ENCODE measurements at regions not wholly inside any gene's neighbourhood (a gene's known extent, or its start where the extent isn't known, plus 50 kb on each side); places are given as distances from the start of the nearest gene placed in this dataset.
"Not testable (repeated sequence)": the region's sequence is repeated elsewhere in the genome, so short reads cannot be mapped to it uniquely, and the experiment has no call there.

DNA sequence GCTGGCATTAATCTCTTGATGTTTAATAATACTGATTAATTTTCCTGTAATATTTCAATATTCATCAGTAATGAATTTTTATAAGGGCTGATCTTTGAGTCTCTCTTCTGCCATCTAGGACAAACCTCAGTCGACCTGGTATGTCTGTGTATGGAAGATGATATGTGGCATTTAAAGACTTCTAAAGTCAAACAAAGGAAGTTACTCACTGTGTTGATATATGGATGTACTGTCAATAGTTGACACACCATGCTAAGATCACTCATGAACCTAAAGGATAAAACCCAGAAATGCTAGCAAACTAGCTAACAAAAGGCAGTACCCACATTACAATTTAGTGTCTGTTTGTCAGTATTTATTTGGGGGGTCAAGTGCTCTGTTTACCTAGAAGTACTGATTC is 380.7 kb upstream of the GOT2 start:
- DNase-seq (ENCODE audit: low read depth), result no peak
- in situ Hi-C loops (cut with HindIII; ENCODE audit: low sequenced_read_pairs), result no loop called here
- no peak for TF ChIP-seq CTCF (IDR thresholded peaks at IDR 0.05; ENCODE audit: low read depth, low read length, missing control alignments)
- no peak overlapping the region for H3K4me3 ChIP-seq (ENCODE audit: low read depth, low read length)

DNA sequence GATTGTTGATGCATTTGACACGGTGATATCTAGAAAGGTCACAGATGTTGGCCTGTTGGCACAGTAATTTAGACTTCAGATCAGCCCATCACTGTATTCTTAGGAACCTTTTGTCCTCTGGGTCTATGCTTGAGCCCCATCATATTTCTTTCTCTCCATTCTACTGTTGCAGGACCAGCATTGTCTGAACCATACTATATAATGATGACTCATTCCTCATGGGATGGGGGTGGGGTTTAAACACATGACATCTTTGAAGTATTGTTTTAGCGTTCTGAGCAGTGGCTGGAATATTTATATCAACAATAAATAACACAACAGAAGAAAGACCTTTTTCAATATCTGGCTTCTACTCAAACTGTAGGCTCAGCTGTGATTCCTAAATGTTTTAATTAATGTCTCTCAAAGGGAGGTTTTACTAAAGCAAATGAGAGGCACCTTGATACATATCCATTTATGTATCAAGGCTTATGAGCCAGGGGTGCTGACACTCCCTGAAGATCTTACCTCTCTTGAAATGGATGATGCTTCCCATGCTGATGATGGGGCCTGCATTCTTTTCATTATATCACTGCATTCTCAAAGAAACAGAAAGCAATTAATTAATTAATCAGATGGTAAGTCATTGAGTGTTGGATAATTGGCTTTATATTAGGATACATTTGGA is 379.0 kb upstream of the GOT2 start:
- in situ Hi-C loops (cut with HindIII; ENCODE audit: low sequenced_read_pairs), result no loop called here
- H3K4me3 ChIP-seq (ENCODE audit: low read depth, low read length), result no peak overlapping the region

GRCh38 chr16:59111280-59111679 is 377.2 kb upstream of the GOT2 start:
- no peak for TF ChIP-seq CTCF (IDR thresholded peaks at IDR 0.05; ENCODE audit: low read depth, low read length, missing control alignments)
- no peak overlapping the region for H3K4me3 ChIP-seq (ENCODE audit: low read depth, low read length)
- in situ Hi-C loops (cut with HindIII; ENCODE audit: low sequenced_read_pairs), result no loop called here
- DNase-seq (ENCODE audit: low read depth), result no peak

More for the DNA sequence above, 379.0 kb upstream of the GOT2 start:
- TF ChIP-seq CTCF (IDR thresholded peaks at IDR 0.05; ENCODE audit: low read depth, low read length, missing control alignments), result no peak
- DNase-seq (ENCODE audit: low read depth), result no peak

DNA sequence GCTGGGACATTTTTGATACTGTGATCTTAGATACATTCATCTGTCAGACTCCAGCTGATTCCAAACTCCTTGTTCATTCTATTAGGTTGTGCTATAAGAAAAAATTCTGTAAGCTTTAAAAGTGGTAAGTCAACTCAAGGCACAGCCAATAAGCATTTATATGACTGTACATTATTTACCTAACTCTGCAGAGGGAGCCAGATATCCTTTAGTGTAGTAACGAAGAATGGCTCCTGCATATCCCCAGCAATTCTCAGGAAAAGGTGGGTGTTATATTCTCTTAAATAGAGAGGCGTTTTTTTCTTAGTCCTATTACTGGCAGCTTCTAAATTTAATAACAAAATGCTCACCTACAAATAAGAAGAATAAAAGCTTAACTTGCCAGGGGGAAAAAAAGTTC is 374.3 kb upstream of the GOT2 start:
- in situ Hi-C loops (cut with HindIII; ENCODE audit: low sequenced_read_pairs), result no loop called here
- no peak overlapping the region for H3K4me3 ChIP-seq (ENCODE audit: low read depth, low read length)
- no peak for DNase-seq (ENCODE audit: low read depth)
- TF ChIP-seq CTCF (IDR thresholded peaks at IDR 0.05; ENCODE audit: low read depth, low read length, missing control alignments), result no peak

GRCh38 chr16:59096682-59097081 is 362.6 kb upstream of the GOT2 start:
- DNase-seq (ENCODE audit: low read depth); H3K4me3 ChIP-seq (ENCODE audit: low read depth, low read length); in situ Hi-C loops (cut with HindIII; ENCODE audit: low sequenced_read_pairs): not testable (repeated sequence)

DNA sequence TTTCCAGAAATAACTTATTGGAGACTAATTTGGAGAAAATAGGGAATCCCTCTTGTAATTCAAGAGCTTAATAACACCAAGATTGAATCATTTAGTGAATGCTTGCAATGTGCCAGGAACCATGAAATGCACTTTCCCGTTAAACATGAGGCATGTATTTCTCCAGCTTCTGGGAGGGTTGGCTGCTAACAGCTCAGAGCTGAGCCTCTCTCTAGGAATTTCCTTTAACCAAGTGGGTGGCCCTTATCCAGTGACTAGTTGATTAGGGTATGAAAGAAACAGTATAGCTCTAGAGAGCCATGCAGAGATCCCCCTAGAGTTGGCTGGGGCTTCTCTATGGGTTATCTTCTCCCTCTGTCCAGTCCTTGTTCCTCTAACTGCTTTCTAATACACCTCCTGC is 356.4 kb upstream of the GOT2 start:
- no peak for TF ChIP-seq CTCF (IDR thresholded peaks at IDR 0.05; ENCODE audit: low read depth, low read length, missing control alignments)
- DNase-seq (ENCODE audit: low read depth), result no peak
- no peak overlapping the region for H3K4me3 ChIP-seq (ENCODE audit: low read depth, low read length)
- in situ Hi-C loops (cut with HindIII; ENCODE audit: low sequenced_read_pairs), result no loop called here

- TF ChIP-seq CTCF (IDR thresholded peaks at IDR 0.05; ENCODE audit: low read depth, low read length, missing control alignments), result no peak
- in situ Hi-C loops (cut with HindIII; ENCODE audit: low sequenced_read_pairs), result no loop called here
- DNase-seq (ENCODE audit: low read depth), result no peak
- H3K4me3 ChIP-seq (ENCODE audit: low read depth, low read length), result no peak overlapping the region
These were observed 354.3 kb upstream of the GOT2 start for GRCh38 chr16:59088431-59088830.
